CD4-positive, alpha-beta T cell treated with Interleukin-17A for 4 hours (primary cell): ENCODE measurements at regions not wholly inside any gene's neighbourhood (a gene's known extent, or its start where the extent isn't known, plus 50 kb on each side); places are given as distances from the start of the nearest gene placed in this dataset.

ENCODE experiments used
- DNase-seq: peaks from one replicate; pipeline ENCODE4 v3.0.0-alpha.2; 2020; ENCODE audit warnings: mixed read lengths

DNA sequence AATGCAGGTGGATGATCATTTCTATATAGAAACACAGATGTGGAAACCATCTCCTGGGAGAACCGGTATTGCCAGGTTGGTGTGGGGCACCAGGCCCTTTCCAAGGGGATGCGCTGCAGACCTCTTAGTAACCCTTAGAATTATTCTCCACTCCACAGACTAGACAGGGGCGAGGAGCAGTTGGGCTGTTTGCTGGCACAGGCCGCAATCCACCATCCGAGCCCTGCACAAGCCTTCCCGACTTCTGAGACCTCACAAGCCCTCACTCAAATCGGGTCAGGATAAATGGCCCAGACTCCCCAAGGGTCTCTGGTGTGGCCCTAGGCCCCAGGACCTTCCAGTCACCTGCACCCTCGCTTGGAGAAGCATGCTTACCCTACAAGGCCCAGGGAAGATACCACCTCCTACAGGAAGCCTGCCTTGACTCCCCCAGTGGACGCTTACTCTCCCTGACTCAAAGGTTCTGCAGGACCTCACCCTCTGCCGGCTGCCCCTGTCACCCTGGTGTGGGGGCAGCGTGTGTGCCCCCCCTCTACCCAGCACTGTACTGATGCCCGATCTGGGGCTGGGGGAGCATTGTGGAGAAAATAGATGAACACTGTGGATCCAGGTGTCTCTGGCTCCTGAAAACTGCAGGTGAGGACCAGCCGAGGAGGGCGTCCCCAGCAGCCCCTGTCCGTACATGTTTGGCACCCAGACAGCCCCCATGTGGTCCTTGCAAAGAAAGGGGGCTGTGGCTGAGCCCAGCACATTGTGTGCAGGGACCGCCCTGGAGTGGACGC lies 49.8 kb upstream of the ACSF3 start:
- DNase-seq, result no peak
